K562 (cell line): ENCODE measurements at regions not wholly inside any gene's neighbourhood (a gene's known extent, or its start where the extent isn't known, plus 50 kb on each side); places are given as distances from the start of the nearest gene placed in this dataset.

Experiments
- ATF6 ChIP-seq: sonication (generic); formaldehyde crosslinking; IDR thresholded peaks from 2 replicates; pipeline ENCODE4 v1.4.0; 2020; ENCODE audit warnings: mild to moderate bottlenecking, missing genetic modification reagents
- CCNT2 ChIP-seq: IDR thresholded peaks from 2 replicates; pipeline ENCODE4 v1.6.1; 2011; ENCODE audit warnings: borderline replicate concordance, low read depth, mild to moderate bottlenecking, moderate library complexity, mixed read lengths, low read length; ENCODE audit not compliant: insufficient read length; ENCODE audit errors: extremely low read depth
- CSDE1 ChIP-seq, 2 experiments: fragments of 450-650 bp; IDR thresholded peaks; 2 replicates each; pipeline ENCODE4 v1.6.1; 2016; ENCODE audit warnings: mild to moderate bottlenecking in 1 of 2
- ELK3 ChIP-seq: fragments of 450-650 bp; formaldehyde crosslinking; IDR thresholded peaks from 2 replicates; pipeline ENCODE4 v1.4.0; 2020; ENCODE audit warnings: mild to moderate bottlenecking
- MLLT1 ChIP-seq, 2 experiments: fragments of 450-650 bp; IDR thresholded peaks; 2 replicates each; pipeline ENCODE4 v1.6.1; 2016
- TFE3 ChIP-seq: fragments of 450-650 bp; formaldehyde crosslinking; IDR thresholded peaks from 2 replicates; pipeline ENCODE4 v1.4.0; 2020; ENCODE audit warnings: mild to moderate bottlenecking, mixed read lengths

- no peak for TF ChIP-seq ATF6 (CRISPR knock-in tag)
- TF ChIP-seq MLLT1 (IDR thresholded peaks at IDR 0.05) = no peak
- TF ChIP-seq CCNT2 = no peak
- TF ChIP-seq CSDE1 (IDR thresholded peaks at IDR 0.05) = no peak
- no peak for TF ChIP-seq TFE3
- TF ChIP-seq ELK3 (CRISPR knock-in tag) = no peak
These were observed 103.6 kb downstream of the AHR start (continued) for GRCh38 chr7:17401791-17402627.
